B cell (primary cell): ENCODE measurements at regions not wholly inside any gene's neighbourhood (a gene's known extent, or its start where the extent isn't known, plus 50 kb on each side); places are given as distances from the start of the nearest gene placed in this dataset.

ENCODE experiments used
- ATAC-seq: fragments of 200-7000 bp; cut with Tn5 transposase; one replicate; pipeline ENCODE4 v1.10.0; 2021; ENCODE audit warnings: low read depth, mild to moderate bottlenecking, moderate number of reproducible peaks, moderate library complexity
- CTCF ChIA-PET: fragments of 350-600 bp; sonication (Branson Sonifier 250); formaldehyde crosslinking; loops from one replicate; lab custom pipeline; 2021; ENCODE audit warnings: antibody characterized with exemption, inconsistent platforms; lab: Charles Lee
- POLR2A ChIA-PET: fragments of 350-600 bp; sonication (Branson Sonifier 250); formaldehyde crosslinking; loops from one replicate; lab custom pipeline; 2021; ENCODE audit warnings: antibody characterized with exemption; lab: Charles Lee
- DNase-seq: peaks from one replicate; pipeline ENCODE4 v3.0.0; 2013
- H2AFZ ChIP-seq: 2 replicates; pipeline ENCODE4 v1.6.1; 2012; ENCODE audit warnings: mild to moderate bottlenecking, low read depth, low read length; ENCODE audit not compliant: insufficient read depth, poor library complexity, severe bottlenecking
- H3K27ac ChIP-seq, 2 donors: 1 replicate in 1 of 2; 2 replicates in 1 of 2; pipeline ENCODE4 v1.5.1; 2012 to 2013; ENCODE audit warnings: low read length in 2 of 2, mild to moderate bottlenecking in 2 of 2, moderate library complexity in 1 of 2
- H3K27me3 ChIP-seq, 4 experiments: fragments of 200-600 bp in 1 of 4; sonication (generic) in 1 of 4; replicated peaks in 1 of 4; 1 replicate in 2 of 4; 2 replicates in 2 of 4; pipeline versions ENCODE4 v1.6.1 to v1.7.0; 2013 to 2016; ENCODE audit warnings: low read length in 3 of 4, mild to moderate bottlenecking in 2 of 4, mixed read lengths in 1 of 4, moderate library complexity in 1 of 4; ENCODE audit not compliant: insufficient read depth in 4 of 4, control insufficient read depth in 3 of 4; ENCODE audit errors: control extremely low read depth in 1 of 4
- H3K36me3 ChIP-seq, 2 experiments: replicated peaks in 1 of 2; 1 replicate in 1 of 2; 2 replicates in 1 of 2; pipeline versions ENCODE4 v1.6.1 to v1.7.1; 2013; ENCODE audit warnings: low read length in 1 of 2; ENCODE audit not compliant: insufficient read depth in 2 of 2, control insufficient read depth in 1 of 2; ENCODE audit errors: control extremely low read depth in 1 of 2, extremely low read depth in 1 of 2
- H3K4me1 ChIP-seq, 2 donors: fragments of 200-600 bp in 1 of 2; sonication (generic) in 1 of 2; 1 replicate in 1 of 2; 2 replicates in 1 of 2; pipeline versions ENCODE4 v1.5.1 to v1.6.1; 2013 to 2017; ENCODE audit warnings: low read length in 2 of 2; ENCODE audit not compliant: control insufficient read depth in 2 of 2, insufficient read depth in 2 of 2
- H3K4me2 ChIP-seq: replicated peaks from 2 replicates; pipeline ENCODE3; 2012; ENCODE audit warnings: mild to moderate bottlenecking, low read depth, low read length; ENCODE audit not compliant: poor library complexity, severe bottlenecking
- H3K4me3 ChIP-seq, 5 experiments: fragments of 200-600 bp in 1 of 5; sonication (generic) in 1 of 5; 1 replicate in 3 of 5; 2 replicates in 2 of 5; pipeline versions ENCODE4 v1.5.1 to v1.7.0; 2011 to 2016; ENCODE audit warnings: low read length in 4 of 5, mild to moderate bottlenecking in 4 of 5, low read depth in 2 of 5, control low read depth in 1 of 5, moderate library complexity in 1 of 5; ENCODE audit not compliant: insufficient read depth in 1 of 5; ENCODE audit errors: control extremely low read depth in 1 of 5, extremely low read depth in 1 of 5
- H3K79me2 ChIP-seq: fragments of 200-600 bp; sonication (generic); one replicate; pipeline ENCODE4 v1.6.0; 2016; ENCODE audit warnings: low read length; ENCODE audit not compliant: control insufficient read depth, insufficient read depth
- H3K9ac ChIP-seq: fragments of 200-600 bp; sonication (generic); 2 replicates; pipeline ENCODE4 v1.6.1; 2017; ENCODE audit warnings: mild to moderate bottlenecking, low read length, moderate library complexity
- H3K9me3 ChIP-seq, 3 donors: one replicate each; pipeline versions ENCODE4 v1.6.1 to v1.7.1; 2013; ENCODE audit warnings: low read length in 2 of 3; ENCODE audit not compliant: control insufficient read depth in 2 of 3, insufficient read depth in 1 of 3; ENCODE audit errors: control extremely low read depth in 1 of 3
- H4K20me1 ChIP-seq: 2 replicates; pipeline ENCODE4 v1.6.0; 2012; ENCODE audit warnings: mild to moderate bottlenecking, low read length; ENCODE audit not compliant: insufficient read depth, control insufficient read depth, poor library complexity, severe bottlenecking
- H3K27ac Mint-ChIP-seq: one replicate; pipeline ENCODE4 v1.8.0; 2021; ENCODE audit warnings: mixed read lengths
- H3K27me3 Mint-ChIP-seq: one replicate; pipeline ENCODE4 v1.8.0; 2021; ENCODE audit warnings: mixed read lengths
- H3K4me1 Mint-ChIP-seq: one replicate; pipeline ENCODE4 v1.8.0; 2021; ENCODE audit warnings: mixed read lengths
- H3K4me3 Mint-ChIP-seq: one replicate; pipeline ENCODE4 v1.8.0; 2021; ENCODE audit warnings: mixed read lengths
- H3K9me3 Mint-ChIP-seq: one replicate; pipeline ENCODE4 v1.8.0; 2022; ENCODE audit warnings: mixed read lengths; ENCODE audit not compliant: insufficient read depth
- CTCF ChIP-seq: fragments of 200-600 bp; IDR thresholded peaks from one replicate; pipeline ENCODE4 v1.8.0; 2022; ENCODE audit warnings: antibody characterized with exemption, mild to moderate bottlenecking
- EZH2 ChIP-seq: IDR thresholded peaks from 2 replicates; pipeline ENCODE4 v1.6.1; 2012; ENCODE audit warnings: borderline replicate concordance, low read depth, mild to moderate bottlenecking, moderate library complexity, low read length; ENCODE audit not compliant: insufficient read depth, poor library complexity, severe bottlenecking
- WGBS: methylation state at CpG from one replicate; pipeline ENCODE4 v1.1.5; 2013; ENCODE audit warnings: missing lambda C conversion rate; ENCODE audit not compliant: insufficient coverage; 5-methylcytosine and 5-hydroxymethylcytosine counted together
- intact Hi-C: fragments of 100-400 bp; cut with micrococcal nuclease; formaldehyde crosslinking; loops from one replicate; pipeline ENCODE4 v1.10.0; 2022

GRCh38 chr4:28313729-28314713 lies 1453.4 kb downstream of the STIM2 start:
- Mint-ChIP-seq H3K4me3 (no peak overlapping the region), H3K27me3 (no peaks in the 10 kb centered on the region), H3K9me3 (peaks cover 3% of the 10 kb centered on the region), H3K4me1 (no peaks in the 10 kb centered on the region), H3K27ac (no peak overlapping the region)
- Histone ChIP-seq H3K36me3 (no peaks in the 10 kb centered on the region), H3K4me2 (no peak overlapping the region), H3K79me2 (no peaks in the 10 kb centered on the region), H4K20me1 (no peaks in the 10 kb centered on the region), H3K9me3 (no peaks in the 10 kb centered on the region), H2AFZ (no peak overlapping the region), H3K4me3 (no peak overlapping the region), H3K9ac (no peak overlapping the region), H3K4me1 (no peaks in the 10 kb centered on the region), H3K27ac (no peak overlapping the region), H3K27me3 (no peaks in the 10 kb centered on the region)
- no peak for ATAC-seq
- DNase-seq = no peak
- TF ChIP-seq EZH2 = no peak
- TF ChIP-seq CTCF = no peak
- CTCF ChIA-PET = no interaction called here
- WGBS = no CpG with 5 or more reads among the region's 2 CpGs
- POLR2A ChIA-PET = no interaction called here
- intact Hi-C loops = no loop called here

DNA sequence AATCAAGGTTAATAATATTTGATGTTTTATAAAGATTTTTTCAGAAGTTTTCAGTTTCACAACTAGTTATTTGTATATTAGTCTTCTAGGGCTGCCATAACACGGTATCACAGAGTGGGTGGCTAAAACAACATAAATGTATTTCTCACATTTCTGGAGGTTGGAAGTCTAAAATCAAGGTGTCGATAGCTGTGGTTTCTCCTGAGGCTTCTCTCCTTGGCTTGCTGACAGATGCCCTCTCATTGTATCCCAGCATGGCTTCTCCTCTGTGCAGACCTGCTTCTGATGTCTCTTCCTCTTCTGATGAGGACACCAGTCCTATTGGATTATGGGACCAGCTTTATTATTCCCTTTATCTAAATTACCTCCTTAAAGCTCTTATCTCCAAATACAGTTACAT lies 1456.6 kb downstream of the STIM2 start:
- intact Hi-C loops = no loop called here
- CTCF ChIA-PET = no interaction called here
- no peaks in the 10 kb centered on the region for H3K4me1 Mint-ChIP-seq

More for the DNA sequence above, 1456.6 kb downstream of the STIM2 start:
- Histone ChIP-seq H3K9me3 (no peaks in the 10 kb centered on the region), H3K27me3 (no peaks in the 10 kb centered on the region), H3K4me2 (no peak overlapping the region), H3K9ac (no peak overlapping the region), H2AFZ (no peak overlapping the region), H4K20me1 (no peaks in the 10 kb centered on the region), H3K4me3 (no peak overlapping the region), H3K27ac (no peak overlapping the region), H3K79me2 (no peaks in the 10 kb centered on the region), H3K36me3 (no peaks in the 10 kb centered on the region), H3K4me1 (no peaks in the 10 kb centered on the region)
- DNase-seq (no peak), ATAC-seq (no peak)
- no peaks in the 10 kb centered on the region for H3K27me3 Mint-ChIP-seq
- H3K4me3 Mint-ChIP-seq = no peak overlapping the region
- 100% methylated on average over 1 of the region's 2 CpGs for WGBS
- no peak overlapping the region for H3K27ac Mint-ChIP-seq
- no peak for TF ChIP-seq EZH2
- no peak for TF ChIP-seq CTCF
- POLR2A ChIA-PET = no interaction called here
- H3K9me3 Mint-ChIP-seq = no peaks in the 10 kb centered on the region
